ENCODE measurements at regions not wholly inside any gene's neighbourhood (a gene's known extent, or its start where the extent isn't known, plus 50 kb on each side); places are given as distances from the start of the nearest gene placed in this dataset.

DNA sequence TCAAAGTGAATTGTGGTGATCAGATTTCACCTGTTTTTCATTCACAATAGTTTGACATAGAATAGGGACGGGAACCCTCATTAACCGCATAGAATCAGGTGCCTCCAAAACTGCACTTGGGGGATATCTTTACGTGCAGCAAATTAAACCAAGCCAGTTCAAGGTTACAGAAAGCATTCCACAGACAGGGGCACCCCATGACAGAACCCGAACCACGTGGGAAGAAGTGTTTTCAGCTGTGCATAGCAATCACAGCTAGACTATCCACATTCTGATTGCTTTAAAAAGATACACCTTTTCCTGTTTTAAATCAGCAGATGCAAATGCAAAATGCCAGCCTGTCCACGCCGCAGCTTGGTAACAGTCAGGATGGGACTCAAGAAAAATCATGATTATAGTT lies 205.8 kb downstream of the ANAPC1 start:
- DNase-seq, result no peak

DNA sequence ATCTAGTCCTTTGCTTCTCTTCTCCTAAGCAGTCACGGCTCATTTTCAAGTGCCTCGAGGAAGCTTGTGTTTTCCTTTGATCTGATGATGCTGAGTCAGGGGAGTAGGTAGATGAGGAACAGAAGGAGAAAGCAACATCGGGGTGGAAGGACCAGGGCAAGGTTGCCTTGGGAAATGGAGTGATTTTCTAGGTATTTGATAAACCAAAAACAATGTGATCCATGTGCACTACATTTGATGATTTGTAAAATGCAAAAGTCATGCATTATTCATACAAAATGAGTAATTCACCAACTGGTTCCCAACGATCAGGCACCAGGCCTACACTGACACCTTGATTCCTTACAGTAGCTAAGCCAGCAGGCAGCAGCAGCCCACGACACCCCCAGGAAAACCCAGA lies 205.3 kb downstream of the ANAPC1 start:
- DNase-seq, result no peak

DNA sequence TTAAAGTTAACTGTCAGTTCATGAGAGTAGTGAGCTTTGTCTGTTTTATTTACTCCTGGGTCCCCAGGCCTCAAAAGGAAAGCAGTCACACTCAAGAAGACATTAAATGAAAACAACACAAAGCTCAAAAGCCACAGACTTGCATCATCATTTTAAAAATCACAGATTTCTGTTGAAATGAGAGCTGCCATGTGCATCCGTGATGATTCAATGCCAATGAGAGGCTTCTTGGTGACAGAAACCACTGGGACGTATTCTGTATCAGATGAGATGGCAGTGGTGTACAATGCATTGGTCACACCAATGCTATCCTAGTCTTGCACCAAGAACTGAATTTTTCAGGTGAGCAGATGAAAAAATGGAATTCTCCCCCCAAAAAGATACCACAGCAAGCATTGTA lies 204.8 kb downstream of the ANAPC1 start:
- no peak for DNase-seq

DNA sequence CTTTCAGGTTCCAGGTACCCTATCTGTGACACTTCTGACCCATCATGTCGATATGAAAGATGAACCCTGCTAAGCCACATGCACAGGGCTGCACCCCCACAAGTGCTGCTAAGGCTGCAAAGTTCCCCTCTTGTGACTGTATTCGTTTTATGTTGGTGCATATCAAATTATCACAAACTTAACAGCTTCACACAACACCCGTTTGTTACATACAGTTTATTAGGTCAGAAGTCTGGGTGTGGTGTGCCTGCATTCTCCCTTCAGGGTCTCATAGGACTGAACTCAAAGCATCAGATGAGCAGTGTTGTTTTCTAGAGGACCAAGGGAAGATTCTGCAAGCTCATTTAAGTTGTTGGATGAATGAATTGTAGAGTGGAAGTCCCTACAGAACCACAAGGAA lies 199.4 kb downstream of the ANAPC1 start:
- DNase-seq, result no peak

DNA sequence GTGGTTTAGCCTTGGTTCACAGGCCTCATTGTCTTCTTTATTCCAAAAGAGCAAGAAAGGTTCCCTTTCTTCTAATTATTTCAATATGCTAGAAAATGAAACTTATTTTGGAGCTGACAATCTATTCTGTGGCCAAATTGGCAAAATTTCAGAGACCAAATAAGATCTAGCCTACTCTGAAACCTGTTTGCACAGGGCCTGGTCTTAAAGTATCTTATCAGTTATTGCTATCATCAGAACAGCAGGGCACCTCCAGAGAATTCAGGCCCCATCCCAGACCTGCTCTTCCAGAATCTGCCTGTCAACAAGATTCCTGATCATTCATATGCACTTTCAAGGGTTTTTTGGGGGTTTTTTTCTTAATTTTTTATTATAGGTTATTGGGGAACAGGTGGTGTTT lies 198.7 kb downstream of the ANAPC1 start:
- no peak for DNase-seq

DNA sequence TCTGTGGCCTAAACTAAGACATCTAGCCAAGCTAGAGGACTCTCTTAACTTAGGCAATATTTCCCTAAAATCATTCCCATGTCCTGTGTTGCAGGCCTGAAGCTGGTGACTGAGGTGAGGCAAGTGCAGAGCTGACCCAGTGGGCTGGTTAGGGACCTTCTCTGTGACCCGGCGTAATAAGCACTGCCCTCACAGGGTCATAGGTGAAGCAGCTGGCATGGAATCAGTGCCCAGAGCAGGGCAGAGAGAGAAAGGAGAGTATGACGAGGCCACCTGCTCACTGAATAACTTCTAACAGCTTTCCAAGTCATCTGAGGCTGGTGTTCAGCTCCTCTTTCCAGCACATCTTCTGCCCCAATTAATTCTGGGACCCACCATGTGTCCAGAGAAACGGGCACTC lies 197.0 kb downstream of the ANAPC1 start:
- DNase-seq, result no peak

DNA sequence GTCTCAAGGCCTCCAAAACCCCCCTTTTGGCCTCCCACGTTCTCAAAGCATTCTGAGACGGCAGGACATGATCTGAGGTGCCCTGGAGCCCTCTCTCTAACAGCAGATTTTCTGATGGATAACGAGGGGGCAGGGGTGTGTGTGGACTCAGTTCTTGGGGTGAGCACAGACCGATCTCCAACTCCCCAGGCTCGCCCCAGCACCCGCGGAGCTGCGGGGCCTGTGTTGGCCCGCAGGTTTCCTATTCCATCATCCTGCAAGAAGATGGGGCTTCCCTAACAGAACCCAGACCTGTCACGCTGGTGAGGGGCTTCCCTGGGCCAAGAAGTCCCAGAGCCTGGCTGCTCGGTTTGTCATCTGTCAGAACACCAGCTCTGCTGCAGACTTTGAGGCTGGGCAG lies 196.1 kb downstream of the ANAPC1 start:
- DNase-seq, result no peak

DNA sequence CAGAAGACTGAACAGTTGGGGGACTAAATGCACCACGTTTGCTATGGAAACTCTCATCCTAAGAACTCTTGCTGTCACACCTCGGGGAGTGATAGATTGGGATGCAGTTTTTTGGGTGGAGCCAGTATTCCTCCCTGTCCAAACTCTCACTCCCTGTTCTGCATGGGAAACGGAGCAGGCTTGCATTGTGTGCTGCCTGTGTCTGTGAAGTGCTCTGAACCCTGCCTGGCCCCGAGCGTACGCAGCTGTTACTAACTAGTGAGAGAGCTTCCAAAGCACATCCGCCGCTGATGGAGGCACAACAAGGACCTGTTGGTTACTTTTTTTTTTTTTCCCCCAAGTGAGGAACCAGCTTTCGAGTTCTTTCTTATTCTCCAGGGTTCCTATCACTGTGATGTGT lies 195.5 kb downstream of the ANAPC1 start:
- no peak for DNase-seq

DNA sequence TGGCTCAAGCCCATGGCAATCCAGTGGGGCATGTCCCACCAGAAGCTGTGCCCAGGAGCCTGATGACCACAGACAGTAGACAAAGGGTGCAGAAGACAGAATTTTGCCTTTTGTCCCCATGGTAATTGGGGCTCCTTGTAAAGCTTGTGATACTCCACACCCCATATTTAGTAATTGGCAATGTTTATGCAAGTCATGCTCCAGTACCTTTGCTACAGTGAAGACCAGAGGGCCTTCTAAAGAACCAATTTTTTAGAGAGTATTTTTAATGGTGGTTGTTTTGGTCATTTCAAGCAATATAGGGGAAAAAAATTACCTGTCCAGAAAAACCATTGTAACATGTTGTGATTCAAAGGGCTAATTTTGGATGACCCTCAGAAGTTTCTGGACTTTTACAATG lies 194.8 kb downstream of the ANAPC1 start:
- no peak for DNase-seq

DNA sequence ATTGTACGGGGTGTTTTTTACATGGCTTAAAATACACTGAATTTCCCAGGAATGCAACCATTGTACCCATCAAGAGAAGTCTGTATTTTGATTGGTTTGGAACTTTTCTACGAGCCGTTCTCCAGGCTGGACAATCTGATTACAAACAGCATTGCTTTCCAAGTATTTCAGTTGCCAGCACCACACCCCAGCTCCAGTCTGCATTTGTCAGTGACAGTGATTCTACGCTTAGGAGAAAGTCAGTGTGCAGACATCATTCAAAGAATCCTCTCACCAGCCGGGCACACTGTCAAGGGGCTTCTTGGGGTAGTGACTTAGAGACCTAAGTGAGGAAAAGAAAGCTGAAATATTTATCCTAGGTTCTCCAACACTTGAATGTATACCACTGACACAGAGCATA lies 194.1 kb downstream of the ANAPC1 start:
- no peak for DNase-seq

DNA sequence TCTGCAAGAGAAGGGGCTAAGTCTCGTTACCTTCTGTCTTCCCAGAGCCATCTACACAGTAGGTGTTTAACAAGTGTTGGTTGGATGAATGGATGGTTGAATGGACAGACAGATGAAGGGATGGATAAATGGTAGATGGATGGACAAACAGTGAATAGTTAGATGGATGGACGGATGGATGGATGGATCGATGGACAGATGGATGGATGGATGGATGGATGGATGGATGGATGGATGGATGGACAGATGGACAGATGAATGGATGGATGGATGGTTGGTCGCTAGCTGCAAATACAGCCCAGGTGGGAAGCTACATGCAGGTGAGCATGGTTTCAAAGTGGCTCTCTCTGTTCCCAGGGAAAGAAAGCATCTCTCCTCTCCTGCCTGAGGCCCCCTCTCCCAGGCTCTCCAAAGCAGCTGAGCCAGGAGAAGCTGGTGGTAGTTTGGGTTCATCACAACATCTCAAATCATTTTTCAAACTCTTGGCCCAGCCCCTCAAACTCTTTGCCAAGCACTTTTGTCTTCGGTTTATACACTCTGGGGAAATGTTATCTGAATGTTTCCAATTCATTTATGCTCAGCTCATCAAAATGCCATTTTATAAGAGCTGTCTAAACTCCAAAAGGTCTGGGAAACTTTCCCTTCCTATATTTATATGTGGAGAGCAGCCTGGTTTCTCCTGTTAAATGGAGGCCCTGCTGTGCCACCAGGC lies 192.7 kb downstream of the ANAPC1 start:
- DNase-seq, result no peak

DNA sequence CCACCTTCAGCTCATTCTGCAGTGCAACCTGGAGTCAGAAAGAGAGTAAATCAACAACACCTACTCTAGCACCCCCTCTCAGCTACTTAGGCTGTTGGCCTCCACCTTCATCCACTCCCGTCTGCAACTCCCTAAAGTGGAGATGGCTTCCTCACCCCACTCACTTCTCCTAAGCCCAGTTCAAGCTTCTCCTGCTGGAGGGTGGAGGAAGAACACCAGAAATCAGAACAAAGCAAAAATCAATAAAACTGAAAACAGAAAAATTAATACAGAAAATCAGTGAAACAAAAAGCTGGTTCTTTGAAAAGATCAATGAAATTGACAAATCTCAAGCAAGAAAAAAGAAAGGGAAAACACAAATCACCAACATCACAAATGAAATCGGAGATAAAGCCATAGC lies 191.7 kb downstream of the ANAPC1 start:
- DNase-seq, result no peak

DNA sequence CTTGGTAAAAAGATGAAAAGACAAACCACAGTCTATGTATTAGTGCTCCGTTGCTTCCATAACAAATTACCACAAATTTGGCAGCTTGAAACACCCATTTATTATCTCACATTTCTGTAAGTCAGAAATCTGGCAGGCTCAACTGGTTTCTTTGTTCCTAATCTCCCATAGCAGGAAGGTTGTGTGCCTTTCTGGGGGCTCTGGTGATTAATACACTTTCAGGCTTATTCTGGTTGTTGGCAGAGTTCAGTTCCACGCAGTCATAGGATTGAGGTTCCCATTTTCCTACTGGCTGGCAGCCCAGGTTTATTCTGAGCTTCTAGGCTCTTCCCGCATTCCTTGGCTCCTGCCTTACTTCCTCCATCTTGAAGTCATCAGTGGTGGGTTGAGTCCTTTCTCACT lies 189.3 kb downstream of the ANAPC1 start:
- no peak for DNase-seq

DNA sequence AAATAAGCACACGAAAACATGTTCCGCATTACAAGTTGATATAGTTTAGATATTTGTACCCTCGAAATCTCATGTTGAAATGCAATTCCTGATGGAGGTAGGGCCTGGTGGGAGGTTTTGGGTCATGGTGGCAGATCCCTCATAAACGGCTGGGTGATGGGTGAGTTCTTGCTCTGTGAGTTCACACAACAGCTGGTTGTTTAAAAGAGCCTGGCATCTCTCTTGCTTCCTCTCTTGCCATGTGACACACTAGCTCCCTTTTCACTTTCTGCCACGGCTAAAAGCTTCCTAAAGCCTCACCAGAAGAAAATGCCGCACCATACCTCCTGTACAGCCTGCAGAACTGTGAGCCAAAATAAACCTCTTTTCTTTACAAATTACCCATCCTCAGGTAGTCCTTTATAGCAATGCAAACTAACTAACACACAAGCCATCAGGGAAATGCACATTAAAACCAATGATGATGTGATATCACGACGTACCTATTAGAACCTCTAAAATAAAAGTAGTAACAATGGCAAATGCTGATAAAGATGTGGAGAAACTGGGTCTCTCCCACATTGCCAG lies 188.5 kb downstream of the ANAPC1 start:
- no peak for DNase-seq

DNA sequence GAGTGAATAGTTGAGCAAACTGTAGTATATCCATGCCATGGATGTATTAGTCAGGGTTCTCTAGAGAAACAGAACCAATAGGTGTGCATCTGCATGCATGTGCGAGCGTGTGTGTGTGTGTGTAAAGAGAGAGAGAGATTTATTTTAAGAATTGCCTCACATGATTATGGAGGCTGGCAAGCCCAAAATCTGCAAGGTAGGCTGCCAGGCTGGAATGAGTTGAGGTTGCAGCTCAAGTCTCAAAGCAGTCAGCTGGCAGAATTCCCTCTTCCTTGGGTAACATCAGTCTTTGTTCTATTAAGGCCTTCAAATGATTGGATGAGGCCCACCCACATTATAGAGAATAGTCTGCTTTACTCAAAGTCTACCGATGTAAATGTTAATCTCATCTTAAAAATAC lies 187.8 kb downstream of the ANAPC1 start:
- DNase-seq, result no peak

DNA sequence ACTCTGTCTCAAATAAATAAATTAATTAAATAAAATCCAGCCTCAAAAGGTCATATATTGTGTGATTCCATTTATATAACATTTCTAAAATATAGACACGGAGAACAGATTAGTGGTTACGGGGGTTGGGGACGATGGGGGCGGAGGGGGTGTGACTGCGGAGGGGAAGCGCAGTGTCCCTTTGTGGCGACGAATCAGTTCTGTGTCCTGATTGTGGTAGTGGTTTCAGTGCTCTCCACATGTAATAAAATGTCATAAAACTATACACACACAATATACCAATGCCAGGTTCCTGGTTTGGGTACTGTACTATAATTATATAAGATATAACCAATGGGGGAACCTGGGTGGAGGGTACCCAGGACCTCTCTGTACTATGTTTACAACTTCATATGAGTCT lies 186.4 kb downstream of the ANAPC1 start:
- DNase-seq, result no peak

DNA sequence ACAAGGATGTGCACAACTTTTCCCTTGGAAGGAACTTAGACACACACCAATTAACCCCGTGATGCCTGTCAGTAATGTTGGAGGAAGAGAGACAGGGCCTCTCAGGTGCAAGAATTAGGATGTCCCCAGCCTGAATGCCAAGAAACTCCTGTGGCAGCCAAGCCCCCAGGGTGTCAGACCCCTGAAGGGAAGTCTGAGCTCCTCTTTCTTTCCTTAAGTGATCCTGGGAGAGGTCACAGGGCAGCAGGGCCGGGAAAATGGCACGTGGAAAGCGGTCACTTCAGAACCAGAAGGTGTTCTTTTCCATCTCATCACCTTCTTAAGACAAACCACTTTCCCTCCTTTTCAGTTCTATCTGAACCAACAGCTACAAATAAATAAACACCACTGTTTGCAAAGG lies 185.9 kb downstream of the ANAPC1 start:
- no peak for DNase-seq

DNA sequence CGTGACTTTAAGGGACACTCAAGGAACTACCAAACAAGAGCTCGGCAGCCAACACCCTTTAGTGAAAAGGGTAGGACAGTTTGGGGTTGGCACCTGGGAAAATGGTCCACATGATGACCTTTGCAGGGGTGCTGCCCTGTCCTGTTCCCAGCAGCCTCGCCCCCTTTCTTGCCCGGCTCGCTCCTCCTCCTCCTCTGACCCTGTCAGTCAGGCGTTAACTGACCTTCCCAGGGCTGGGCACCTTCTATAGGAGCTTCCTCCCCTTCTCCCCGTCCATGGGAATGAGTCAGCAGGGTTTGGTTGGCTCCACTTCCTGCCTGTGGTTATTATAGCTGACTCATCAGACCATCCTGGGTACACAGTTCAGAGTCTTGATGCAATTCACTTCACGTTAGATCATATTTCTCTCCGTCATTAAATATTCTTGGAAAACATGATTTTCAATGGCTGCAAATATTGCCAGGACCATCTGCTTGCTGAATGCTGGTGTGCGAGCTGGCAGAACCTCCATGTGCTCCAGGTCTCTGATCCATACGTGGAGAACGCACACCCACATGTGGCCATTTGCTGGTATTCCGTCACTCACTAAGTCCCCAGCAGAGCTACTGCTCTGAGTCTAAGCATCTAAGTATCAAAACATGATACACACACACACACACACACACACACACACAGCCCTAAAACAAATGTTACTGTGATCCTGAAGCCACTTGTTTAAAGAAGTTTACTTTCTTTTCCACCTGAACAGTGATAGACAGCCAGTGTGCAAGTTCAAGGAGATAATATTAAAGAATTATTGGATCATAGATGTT lies 185.0 kb downstream of the ANAPC1 start:
- peak; percentile 59 to 79 for DNase-seq

DNA sequence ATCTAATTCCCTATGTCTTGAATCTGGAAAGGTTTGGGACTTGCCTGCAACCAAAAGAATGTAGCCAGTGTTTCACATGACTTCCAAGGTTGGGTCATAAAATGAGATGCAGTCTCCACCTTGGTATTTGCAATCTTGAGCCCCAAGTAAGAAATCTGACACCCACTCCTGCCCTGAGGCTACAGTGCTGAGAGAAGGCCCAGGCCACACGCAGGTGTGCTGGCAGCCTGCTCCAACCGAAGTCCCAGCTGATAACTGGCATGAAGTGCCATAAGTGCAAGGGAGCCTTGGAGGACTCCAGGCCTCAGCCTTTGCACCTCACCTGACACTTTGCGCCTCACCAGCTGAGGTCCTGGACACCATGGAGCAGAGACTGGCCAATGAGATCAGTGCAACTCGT lies 182.7 kb downstream of the ANAPC1 start:
- DNase-seq, result no peak

DNA sequence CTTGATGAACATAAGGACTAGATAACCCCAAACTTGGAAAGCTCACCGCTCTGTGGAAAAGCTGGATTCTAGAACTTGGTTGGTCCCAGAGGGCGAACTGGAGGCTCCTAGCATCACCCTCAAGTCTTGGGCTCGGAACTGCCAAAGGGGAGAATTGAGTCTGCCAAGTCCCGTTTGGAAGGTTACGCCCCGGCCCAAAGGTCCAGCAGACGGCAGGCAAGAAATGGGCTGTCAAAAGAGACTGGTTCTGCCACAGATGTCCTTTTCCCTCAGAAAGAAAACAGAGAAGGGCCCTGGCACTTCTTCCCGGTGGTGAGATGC lies 182.2 kb downstream of the ANAPC1 start:
- no peak for DNase-seq

DNA sequence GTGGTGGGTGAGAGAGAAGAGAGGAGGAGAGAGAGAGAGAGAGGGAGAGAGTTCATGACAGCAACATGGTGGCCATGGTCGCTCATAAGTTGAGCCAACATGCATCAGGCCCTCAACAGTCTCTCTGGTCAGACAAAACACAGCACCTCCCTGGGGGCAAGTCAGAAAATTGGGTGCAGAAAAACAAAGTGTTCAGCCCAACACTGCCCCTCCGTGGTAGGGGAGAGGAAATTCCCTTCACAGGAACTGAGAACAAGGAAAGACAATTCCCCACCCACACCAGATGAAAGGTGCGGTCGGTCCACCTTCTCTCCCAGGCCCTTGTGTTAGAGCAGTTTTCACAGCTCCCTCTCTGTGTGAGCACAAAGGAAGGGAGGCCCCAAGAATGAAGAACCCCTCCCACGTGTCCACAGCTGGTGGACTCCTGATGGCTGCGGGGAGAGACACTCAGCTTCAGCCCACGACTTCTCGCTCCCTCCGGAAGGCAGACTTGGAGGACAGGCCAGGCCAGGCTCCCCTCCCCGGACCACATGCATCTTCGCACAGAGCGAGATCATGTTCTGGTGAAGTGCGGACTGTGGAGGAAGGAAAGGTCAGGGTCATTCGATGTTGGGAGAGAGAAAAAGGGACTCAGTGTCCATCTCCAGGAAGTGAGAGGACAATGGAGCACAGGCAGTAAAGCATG lies 181.7 kb downstream of the ANAPC1 start:
- DNase-seq, result peak; percentile 53 to 67

DNA sequence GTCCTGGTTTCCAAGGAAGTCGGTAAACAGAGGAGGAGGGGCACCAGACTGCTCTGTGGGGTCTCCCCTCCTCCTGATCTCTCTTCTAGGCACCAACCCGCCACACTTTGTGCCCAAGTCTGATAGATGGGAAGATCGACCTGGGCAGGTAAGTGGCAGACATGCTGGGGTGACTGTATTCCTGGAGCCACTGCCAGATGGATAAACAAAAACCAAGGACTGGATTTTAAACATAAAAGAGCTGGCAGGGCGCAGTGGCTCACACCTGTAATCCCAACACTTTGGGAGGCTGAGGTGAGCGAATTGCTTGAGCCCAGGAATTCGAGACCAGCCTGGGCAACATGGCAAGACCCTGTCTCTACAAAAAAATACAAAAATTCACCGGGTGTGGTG lies 181.2 kb downstream of the ANAPC1 start:
- no peak for DNase-seq

DNA sequence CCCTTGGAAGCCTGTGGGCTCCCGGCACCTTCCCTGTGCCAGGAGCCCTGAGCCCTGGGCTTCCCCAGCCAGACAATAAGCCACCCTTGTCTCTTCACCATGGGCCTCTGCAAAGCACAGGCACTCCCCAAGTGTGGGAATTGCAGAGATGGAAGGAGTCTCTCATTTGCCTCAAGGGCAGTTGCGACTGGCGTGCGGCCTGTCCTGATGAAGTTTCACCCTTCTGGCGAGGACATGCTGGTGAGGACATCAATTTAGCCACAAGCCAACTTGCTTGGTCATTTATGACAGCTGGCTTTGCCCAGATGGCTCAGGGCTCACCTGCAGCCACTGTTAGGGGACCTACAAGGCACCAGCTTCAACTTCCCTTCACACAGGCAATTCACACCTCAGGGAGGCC lies 180.2 kb downstream of the ANAPC1 start:
- DNase-seq, result no peak

DNA sequence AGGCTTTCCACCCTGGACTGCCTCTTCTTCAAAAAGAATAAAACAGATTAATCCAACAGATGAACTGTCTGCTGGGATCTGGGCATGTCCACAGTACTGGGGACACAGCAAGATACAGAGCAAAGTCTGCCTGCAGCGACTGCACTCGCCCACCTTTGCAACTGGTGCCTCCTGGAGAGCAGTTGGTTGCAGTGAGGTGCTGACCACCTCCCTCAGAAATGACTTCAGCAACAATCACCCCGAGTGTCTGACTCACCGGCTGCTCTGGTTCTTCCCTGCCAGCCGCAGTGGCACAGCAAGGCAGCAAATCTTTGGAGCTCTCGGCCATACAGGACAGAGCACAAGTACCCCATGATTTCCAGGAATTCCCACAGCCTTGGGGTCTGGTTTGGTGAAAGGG lies 179.7 kb downstream of the ANAPC1 start:
- no peak for DNase-seq
